Fibroblast of pulmonary artery (primary cell): ENCODE measurements at regions not wholly inside any gene's neighbourhood (a gene's known extent, or its start where the extent isn't known, plus 50 kb on each side); places are given as distances from the start of the nearest gene placed in this dataset.
A peak's percentile ranks its signal among the peaks of the same experiment; 100 is the strongest.

Source experiments
- DNase-seq: peaks from one replicate; pipeline ENCODE4 v3.0.0-alpha.2; 2010; ENCODE audit warnings: low read depth
- H3K4me3 ChIP-seq: replicated peaks from 2 replicates; pipeline ENCODE4 v1.5.1; 2011; ENCODE audit warnings: low read depth, mild to moderate bottlenecking, control low read depth, low read length, moderate library complexity
- CTCF ChIP-seq: IDR thresholded peaks from 2 replicates; pipeline ENCODE4 v1.5.1; 2011; ENCODE audit warnings: mild to moderate bottlenecking, control low read depth, low read length, inconsistent platforms; ENCODE audit errors: missing control alignments

GRCh38 chr6:74554041-74554440 is 651.8 kb downstream of the COL12A1 start:
- TF ChIP-seq CTCF: no peak
- H3K4me3 ChIP-seq: no peak overlapping the region
- DNase-seq: no peak

- no peak for TF ChIP-seq CTCF
- DNase-seq: peak; percentile 53
Measured at GRCh38 chr6:74551896-74552295, 654.0 kb downstream of the COL12A1 start.

DNA sequence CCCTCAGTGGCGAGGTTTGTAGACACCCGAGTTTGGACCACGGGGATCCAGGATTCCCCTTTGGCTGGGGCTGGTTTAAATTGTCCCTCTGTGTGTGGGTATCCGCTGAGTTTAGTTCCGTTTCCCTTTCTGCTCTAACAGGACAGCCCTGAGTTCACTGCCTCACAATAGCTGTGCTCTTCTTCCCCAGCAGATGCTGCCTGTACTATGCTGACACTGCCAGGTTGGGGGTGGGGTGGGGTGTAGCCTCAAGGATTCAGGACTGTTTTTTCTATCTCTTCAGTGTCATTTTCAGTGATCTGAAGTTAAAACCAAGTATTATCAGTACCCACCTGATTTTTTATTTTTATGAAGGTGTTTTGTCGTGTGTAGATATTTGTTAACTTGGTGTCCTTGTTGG is 655.0 kb downstream of the COL12A1 start:
- DNase-seq: no peak
- no peak for TF ChIP-seq CTCF
- no peak overlapping the region for H3K4me3 ChIP-seq

More at GRCh38 chr6:74551896-74552295, 654.0 kb downstream of the COL12A1 start:
- H3K4me3 ChIP-seq: no peak overlapping the region

- no peak overlapping the region for H3K4me3 ChIP-seq
- DNase-seq: no peak
- TF ChIP-seq CTCF: no peak
Measured at GRCh38 chr6:74549746-74550145, 656.1 kb downstream of the COL12A1 start.

- H3K4me3 ChIP-seq: no peak overlapping the region
- TF ChIP-seq CTCF: no peak
- peak; percentile 87 for DNase-seq
Measured at GRCh38 chr6:74534465-74535211, 671.2 kb downstream of the COL12A1 start.

GRCh38 chr6:74519163-74519562 is 686.7 kb downstream of the COL12A1 start:
- DNase-seq: peak; percentile 72
- TF ChIP-seq CTCF: no peak
- H3K4me3 ChIP-seq: no peak overlapping the region

DNA sequence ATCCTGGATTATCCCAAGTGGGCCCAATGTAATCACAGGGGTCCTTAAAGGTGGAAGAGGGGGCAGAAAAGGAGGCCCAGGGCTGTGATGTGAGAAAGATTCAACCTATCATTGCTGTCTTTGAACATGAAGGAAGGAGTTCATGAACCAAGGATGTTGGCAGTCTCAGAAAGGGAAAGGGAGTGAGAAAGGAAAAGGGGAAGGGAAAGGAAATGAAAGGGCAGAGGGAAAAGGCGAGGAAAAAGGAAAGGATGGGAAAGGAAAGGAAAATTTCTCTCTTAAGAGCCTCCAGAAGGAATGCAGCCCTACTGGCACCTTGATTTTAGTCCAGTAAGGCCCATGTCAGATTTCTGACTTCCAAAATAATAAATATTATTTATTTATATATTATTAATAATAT is 687.8 kb downstream of the COL12A1 start:
- H3K4me3 ChIP-seq: no peak overlapping the region
- no peak for TF ChIP-seq CTCF
- DNase-seq: no peak
